Neutrophil (primary cell): ENCODE measurements at regions not wholly inside any gene's neighbourhood (a gene's known extent, or its start where the extent isn't known, plus 50 kb on each side); places are given as distances from the start of the nearest gene placed in this dataset.

ENCODE experiments used
- H3K27ac ChIP-seq: fragments of 200-600 bp; sonication (generic); 2 replicates; pipeline ENCODE4 v1.5.1; 2016; ENCODE audit warnings: mild to moderate bottlenecking, moderate library complexity
- H3K27me3 ChIP-seq: fragments of 200-600 bp; sonication (generic); 2 replicates; pipeline ENCODE4 v1.6.0; 2016; ENCODE audit warnings: mild to moderate bottlenecking
- H3K36me3 ChIP-seq: fragments of 200-600 bp; sonication (generic); 2 replicates; pipeline ENCODE4 v1.5.1; 2017
- H3K4me1 ChIP-seq, 2 experiments: fragments of 200-600 bp in 1 of 2; sonication (generic) in 1 of 2; 1 replicate in 1 of 2; 2 replicates in 1 of 2; pipeline versions ENCODE4 v1.5.1 to v1.6.1; 2013 to 2016; ENCODE audit warnings: low read depth in 1 of 2, low read length in 1 of 2, mild to moderate bottlenecking in 1 of 2, moderate library complexity in 1 of 2; ENCODE audit not compliant: control insufficient read depth in 1 of 2, insufficient read depth in 1 of 2
- H3K4me3 ChIP-seq, 2 experiments: fragments of 200-600 bp in 1 of 2; sonication (generic) in 1 of 2; 1 replicate in 1 of 2; 2 replicates in 1 of 2; pipeline ENCODE4 v1.5.1; 2013 to 2016; ENCODE audit warnings: low read depth in 1 of 2, low read length in 1 of 2, mild to moderate bottlenecking in 1 of 2, moderate library complexity in 1 of 2
- H3K9me3 ChIP-seq: fragments of 200-600 bp; sonication (generic); 2 replicates; pipeline ENCODE4 v1.5.1; 2016
- TF ChIP-seq, protein P1 (sequence below): fragments of 200-600 bp; sonication (generic); IDR thresholded peaks from 2 replicates; pipeline ENCODE4 v1.5.1; 2016; ENCODE audit warnings: antibody characterized with exemption

DNA sequence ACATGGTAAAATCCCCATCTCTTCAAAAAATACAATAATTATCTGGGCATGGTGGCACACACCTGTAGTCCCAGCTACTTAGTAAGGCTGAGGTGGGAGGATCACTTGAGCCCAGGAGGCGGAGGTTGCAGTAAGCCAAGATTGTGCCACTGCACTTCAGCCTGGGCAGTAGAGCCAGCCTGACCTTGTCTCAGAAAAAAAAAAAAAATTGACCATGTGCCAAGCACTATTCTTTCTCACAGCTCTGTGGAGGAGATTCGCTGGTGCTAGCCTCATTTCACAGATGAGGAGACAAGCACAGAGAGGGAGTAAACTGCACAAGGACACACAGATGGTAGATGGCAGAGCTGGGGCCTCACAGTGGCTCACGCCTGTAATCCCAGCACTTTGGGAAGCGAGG lies 131.8 kb upstream of the JARID2 start:
- Histone ChIP-seq H3K4me3 (no peak overlapping the region), H3K27ac (no peak overlapping the region), H3K4me1 (peaks cover 10 to 21% of the 10 kb centered on the region in 2 experiments), H3K27me3 (no peaks in the 10 kb centered on the region), H3K36me3 (no peaks in the 10 kb centered on the region), H3K9me3 (no peaks in the 10 kb centered on the region)
- TF ChIP-seq, protein P1, sequence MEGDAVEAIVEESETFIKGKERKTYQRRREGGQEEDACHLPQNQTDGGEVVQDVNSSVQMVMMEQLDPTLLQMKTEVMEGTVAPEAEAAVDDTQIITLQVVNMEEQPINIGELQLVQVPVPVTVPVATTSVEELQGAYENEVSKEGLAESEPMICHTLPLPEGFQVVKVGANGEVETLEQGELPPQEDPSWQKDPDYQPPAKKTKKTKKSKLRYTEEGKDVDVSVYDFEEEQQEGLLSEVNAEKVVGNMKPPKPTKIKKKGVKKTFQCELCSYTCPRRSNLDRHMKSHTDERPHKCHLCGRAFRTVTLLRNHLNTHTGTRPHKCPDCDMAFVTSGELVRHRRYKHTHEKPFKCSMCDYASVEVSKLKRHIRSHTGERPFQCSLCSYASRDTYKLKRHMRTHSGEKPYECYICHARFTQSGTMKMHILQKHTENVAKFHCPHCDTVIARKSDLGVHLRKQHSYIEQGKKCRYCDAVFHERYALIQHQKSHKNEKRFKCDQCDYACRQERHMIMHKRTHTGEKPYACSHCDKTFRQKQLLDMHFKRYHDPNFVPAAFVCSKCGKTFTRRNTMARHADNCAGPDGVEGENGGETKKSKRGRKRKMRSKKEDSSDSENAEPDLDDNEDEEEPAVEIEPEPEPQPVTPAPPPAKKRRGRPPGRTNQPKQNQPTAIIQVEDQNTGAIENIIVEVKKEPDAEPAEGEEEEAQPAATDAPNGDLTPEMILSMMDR, result no peak

- Histone ChIP-seq H3K4me3 (no peak overlapping the region), H3K4me1 (peaks cover 3 to 12% of the 10 kb centered on the region in 2 experiments), H3K36me3 (no peaks in the 10 kb centered on the region), H3K27ac (no peak overlapping the region), H3K27me3 (no peaks in the 10 kb centered on the region), H3K9me3 (no peaks in the 10 kb centered on the region)
- TF ChIP-seq, protein P1, result no peak
Observed at GRCh38 chr6:15116889-15117288, 129.0 kb upstream of the JARID2 start.

DNA sequence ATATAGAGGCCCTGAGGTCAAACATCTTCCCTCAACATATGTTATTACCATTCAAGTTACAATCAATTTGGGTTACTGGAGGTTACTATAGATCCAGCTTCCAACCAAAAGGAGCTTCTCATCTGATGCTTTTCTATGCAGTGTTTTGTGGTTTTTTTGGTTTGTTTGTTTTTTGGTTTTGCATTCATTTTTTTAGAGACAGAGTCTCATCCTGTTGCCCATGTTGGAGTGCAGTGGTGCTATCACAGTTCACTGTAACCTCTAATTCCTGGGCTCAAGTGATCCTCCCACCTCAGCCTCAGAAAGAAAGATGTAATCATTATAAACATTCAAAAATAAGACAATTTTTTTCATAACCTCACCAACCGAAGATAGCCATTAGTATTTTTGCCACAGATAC lies 124.4 kb upstream of the JARID2 start:
- Histone ChIP-seq H3K27me3 (no peaks in the 10 kb centered on the region), H3K36me3 (no peaks in the 10 kb centered on the region), H3K9me3 (no peaks in the 10 kb centered on the region), H3K27ac (no peak overlapping the region), H3K4me3 (no peak overlapping the region), H3K4me1 (no peaks in the 10 kb centered on the region)
- TF ChIP-seq, protein P1, result no peak

GRCh38 chr6:15121977-15122550 lies 123.8 kb upstream of the JARID2 start:
- no peaks in the 10 kb centered on the region for H3K36me3 ChIP-seq
- no peaks in the 10 kb centered on the region for H3K9me3 ChIP-seq
- H3K4me3 ChIP-seq, result no peak overlapping the region
- TF ChIP-seq, protein P1, result no peak
- H3K4me1 ChIP-seq, result no peaks in the 10 kb centered on the region
- H3K27ac ChIP-seq, result no peak overlapping the region
- H3K27me3 ChIP-seq, result no peaks in the 10 kb centered on the region

- Histone ChIP-seq H3K27ac (peak overlapping the region; percentile 47), H3K9me3 (no peaks in the 10 kb centered on the region), H3K4me3 (no peak overlapping the region), H3K4me1 (peaks cover 21 to 24% of the 10 kb centered on the region in 2 experiments), H3K27me3 (no peaks in the 10 kb centered on the region), H3K36me3 (no peaks in the 10 kb centered on the region)
- TF ChIP-seq, protein P1, result no peak
Observed at GRCh38 chr6:15129887-15130286, 116.0 kb upstream of the JARID2 start.
